Fibroblast of lung (primary cell): ENCODE measurements at regions not wholly inside any gene's neighbourhood (a gene's known extent, or its start where the extent isn't known, plus 50 kb on each side); places are given as distances from the start of the nearest gene placed in this dataset.
A peak's percentile ranks its signal among the peaks of the same experiment; 100 is the strongest.

Source experiments
- DNase-seq, 2 donors: peaks; one replicate each; pipeline versions ENCODE4 v3.0.0 to v3.0.0-alpha.2; 2010; ENCODE audit warnings: low read depth in 2 of 2
- H2AFZ ChIP-seq: 2 replicates; pipeline ENCODE4 v1.5.1; 2012; ENCODE audit warnings: low read length, control low read depth, inconsistent platforms
- H3K27ac ChIP-seq: 2 replicates; pipeline ENCODE4 v1.5.1; 2011; ENCODE audit warnings: low read length, control low read depth; ENCODE audit not compliant: insufficient read depth
- H3K27me3 ChIP-seq: 2 replicates; pipeline ENCODE4 v1.5.1; 2011; ENCODE audit warnings: mild to moderate bottlenecking, low read length; ENCODE audit not compliant: control insufficient read depth, insufficient read depth
- H3K36me3 ChIP-seq: 2 replicates; pipeline ENCODE4 v1.5.1; 2011; ENCODE audit warnings: low read length; ENCODE audit not compliant: control insufficient read depth, insufficient read depth
- H3K4me1 ChIP-seq: 2 replicates; pipeline ENCODE4 v1.5.1; 2011; ENCODE audit warnings: low read length; ENCODE audit not compliant: control insufficient read depth, insufficient read depth; ENCODE audit errors: extremely low read depth
- H3K4me2 ChIP-seq: 2 replicates; pipeline ENCODE4 v1.5.1; 2011; ENCODE audit warnings: low read length, control low read depth; ENCODE audit not compliant: insufficient read depth; ENCODE audit errors: extremely low read depth
- H3K4me3 ChIP-seq, 4 experiments: fragments of 200-600 bp in 1 of 4; sonication (generic) in 1 of 4; replicated peaks in 1 of 4; 2 replicates each; pipeline ENCODE4 v1.5.1; 2011 to 2016; ENCODE audit warnings: low read length in 4 of 4, low read depth in 3 of 4, mild to moderate bottlenecking in 3 of 4, control low read depth in 2 of 4, inconsistent platforms in 1 of 4, mixed read lengths in 1 of 4; ENCODE audit not compliant: insufficient read depth in 1 of 4; ENCODE audit errors: control extremely low read depth in 1 of 4
- H3K79me2 ChIP-seq: 2 replicates; pipeline ENCODE4 v1.5.1; 2012; ENCODE audit warnings: mild to moderate bottlenecking, low read length, inconsistent platforms; ENCODE audit not compliant: control insufficient read depth, insufficient read depth
- H3K9ac ChIP-seq: 2 replicates; pipeline ENCODE4 v1.5.1; 2011; ENCODE audit warnings: mild to moderate bottlenecking, low read length, control low read depth; ENCODE audit not compliant: insufficient read depth
- H3K9me3 ChIP-seq: 2 replicates; pipeline ENCODE4 v1.5.1; 2012; ENCODE audit warnings: low read depth, low read length; ENCODE audit not compliant: control insufficient read depth, insufficient read depth
- H4K20me1 ChIP-seq: 2 replicates; pipeline ENCODE4 v1.5.1; 2011; ENCODE audit warnings: low read length; ENCODE audit not compliant: control insufficient read depth, insufficient read depth; ENCODE audit errors: extremely low read depth
- EZH2 ChIP-seq: IDR thresholded peaks from 2 replicates; pipeline ENCODE4 v1.5.1; 2012; ENCODE audit warnings: low read length, control low read depth, mild to moderate bottlenecking; ENCODE audit errors: missing control alignments
- TF ChIP-seq, protein P1 (sequence below), 2 donors: IDR thresholded peaks in 1 of 2; conservative IDR thresholded peaks in 1 of 2; 1 replicate in 1 of 2; 2 replicates in 1 of 2; pipeline ENCODE4 v1.5.1; 2011 to 2012; ENCODE audit warnings: low read length in 2 of 2, control low read depth in 1 of 2, inconsistent platforms in 1 of 2, low read depth in 1 of 2, mild to moderate bottlenecking in 1 of 2

- Histone ChIP-seq H3K27me3 (no peaks in the 10 kb centered on the region), H3K4me3 (peak overlapping the region; percentile 16 to 62 (median 43)), H3K4me1 (no peaks in the 10 kb centered on the region), H3K27ac (no peak overlapping the region), H4K20me1 (no peaks in the 10 kb centered on the region), H3K36me3 (no peaks in the 10 kb centered on the region), H2AFZ (peak overlapping the region; percentile 78), H3K4me2 (peak overlapping the region; percentile 81), H3K9ac (peak overlapping the region; percentile 20), H3K9me3 (no peaks in the 10 kb centered on the region), H3K79me2 (no peaks in the 10 kb centered on the region)
- peak; percentile 3 to 47 for DNase-seq
- TF ChIP-seq, protein P1, sequence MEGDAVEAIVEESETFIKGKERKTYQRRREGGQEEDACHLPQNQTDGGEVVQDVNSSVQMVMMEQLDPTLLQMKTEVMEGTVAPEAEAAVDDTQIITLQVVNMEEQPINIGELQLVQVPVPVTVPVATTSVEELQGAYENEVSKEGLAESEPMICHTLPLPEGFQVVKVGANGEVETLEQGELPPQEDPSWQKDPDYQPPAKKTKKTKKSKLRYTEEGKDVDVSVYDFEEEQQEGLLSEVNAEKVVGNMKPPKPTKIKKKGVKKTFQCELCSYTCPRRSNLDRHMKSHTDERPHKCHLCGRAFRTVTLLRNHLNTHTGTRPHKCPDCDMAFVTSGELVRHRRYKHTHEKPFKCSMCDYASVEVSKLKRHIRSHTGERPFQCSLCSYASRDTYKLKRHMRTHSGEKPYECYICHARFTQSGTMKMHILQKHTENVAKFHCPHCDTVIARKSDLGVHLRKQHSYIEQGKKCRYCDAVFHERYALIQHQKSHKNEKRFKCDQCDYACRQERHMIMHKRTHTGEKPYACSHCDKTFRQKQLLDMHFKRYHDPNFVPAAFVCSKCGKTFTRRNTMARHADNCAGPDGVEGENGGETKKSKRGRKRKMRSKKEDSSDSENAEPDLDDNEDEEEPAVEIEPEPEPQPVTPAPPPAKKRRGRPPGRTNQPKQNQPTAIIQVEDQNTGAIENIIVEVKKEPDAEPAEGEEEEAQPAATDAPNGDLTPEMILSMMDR (conservative IDR thresholded peaks at IDR 0.05 in 1 of 2, IDR thresholded peaks at IDR 0.05 in 1 of 2; ENCODE audit: low read depth in 1 of 2, low read length in 2 of 2), result no peak
- TF ChIP-seq EZH2, result no peak
Observed at GRCh38 chr13:82688400-82688994, 1193.8 kb downstream of the SLITRK1 start.

DNA sequence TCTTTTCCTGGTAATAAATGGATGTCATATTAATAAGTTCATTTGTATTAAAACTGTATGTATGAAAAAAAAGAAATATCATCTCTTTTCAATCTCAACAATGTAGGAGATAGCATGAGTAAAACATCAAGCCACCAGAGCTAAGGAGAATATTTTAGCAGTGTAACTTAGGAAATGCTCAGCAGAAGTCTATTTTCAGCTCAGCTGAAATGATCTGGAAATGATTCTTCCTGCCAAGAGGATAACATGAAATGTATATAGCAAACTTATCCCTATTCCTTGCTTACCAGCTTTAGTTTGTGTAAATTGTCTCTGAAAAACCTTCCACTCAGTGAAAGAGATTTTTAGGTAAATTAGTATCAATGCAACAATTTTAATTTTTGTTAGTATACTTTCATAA, 1194.4 kb downstream of the SLITRK1 start:
- DNase-seq, result peak in 1 of 2 donors; percentile 19
- no peaks in the 10 kb centered on the region for H4K20me1 ChIP-seq
- H3K79me2 ChIP-seq, result no peaks in the 10 kb centered on the region
- H3K4me1 ChIP-seq, result no peaks in the 10 kb centered on the region
- TF ChIP-seq EZH2, result no peak
- TF ChIP-seq, protein P1 (conservative IDR thresholded peaks at IDR 0.05 in 1 of 2, IDR thresholded peaks at IDR 0.05 in 1 of 2; ENCODE audit: low read depth in 1 of 2, low read length in 2 of 2), result no peak
- H2AFZ ChIP-seq, result peak overlapping the region; percentile 78
- H3K9ac ChIP-seq, result no peak overlapping the region
- no peaks in the 10 kb centered on the region for H3K27me3 ChIP-seq
- no peak overlapping the region for H3K4me3 ChIP-seq
- peak overlapping the region; percentile 81 for H3K4me2 ChIP-seq
- no peaks in the 10 kb centered on the region for H3K9me3 ChIP-seq
- no peaks in the 10 kb centered on the region for H3K36me3 ChIP-seq
- no peak overlapping the region for H3K27ac ChIP-seq

DNA sequence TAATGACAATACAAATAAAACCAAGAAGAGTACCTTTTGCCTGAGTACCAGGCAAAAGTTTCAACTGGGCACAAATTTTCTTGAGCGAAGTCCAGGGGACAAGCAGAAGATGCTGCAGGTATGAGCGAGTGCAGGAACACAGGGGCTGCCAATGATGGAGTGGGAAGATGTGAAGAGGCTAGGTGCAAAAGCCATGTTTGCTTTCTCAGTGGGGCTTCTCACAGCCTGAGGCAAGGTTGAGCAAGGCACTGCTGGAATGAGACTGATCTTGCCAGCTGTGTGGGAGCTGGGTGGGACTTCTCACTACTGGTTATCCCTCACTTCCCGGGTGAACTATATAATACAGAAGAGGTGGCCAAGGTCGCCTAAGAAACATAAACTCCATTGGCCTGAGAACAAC, 1200.7 kb downstream of the SLITRK1 start:
- Histone ChIP-seq H3K27me3 (no peaks in the 10 kb centered on the region), H3K27ac (no peak overlapping the region), H3K36me3 (no peaks in the 10 kb centered on the region), H3K4me2 (no peak overlapping the region), H3K4me3 (no peak overlapping the region), H4K20me1 (no peaks in the 10 kb centered on the region), H3K9me3 (no peaks in the 10 kb centered on the region), H3K79me2 (no peaks in the 10 kb centered on the region), H2AFZ (no peak overlapping the region), H3K4me1 (no peaks in the 10 kb centered on the region), H3K9ac (no peak overlapping the region)
- DNase-seq, result no peak
- TF ChIP-seq, protein P1 (conservative IDR thresholded peaks at IDR 0.05 in 1 of 2, IDR thresholded peaks at IDR 0.05 in 1 of 2; ENCODE audit: low read depth in 1 of 2, low read length in 2 of 2), result no peak
- TF ChIP-seq EZH2, result no peak
